IMR-90 (cell line): ENCODE measurements at regions not wholly inside any gene's neighbourhood (a gene's known extent, or its start where the extent isn't known, plus 50 kb on each side); places are given as distances from the start of the nearest gene placed in this dataset.

Experiments
- ATAC-seq: fragments of 200-7000 bp; cut with Tn5 transposase; 2 replicates; pipeline ENCODE4 v1.9.1; 2020; ENCODE audit warnings: low read depth, mild to moderate bottlenecking, moderate library complexity
- BruUV-seq: library from RNA; stranded (reverse); fragments of 400-500 nt; replicated peaks from 2 replicates; lab custom pipeline; 2021; lab: Mats Ljungman, UMichigan
- CTCF ChIA-PET: fragments of 300-600 bp; formaldehyde crosslinking; extraction: SDS; loops from one replicate; lab custom pipeline; 2021; ENCODE audit warnings: antibody characterized with exemption; lab: Yijun Ruan, JAX
- POLR2A ChIA-PET: fragments of 300-600 bp; sonication (Branson Sonifier 250); formaldehyde crosslinking; loops from one replicate; lab custom pipeline; 2022; ENCODE audit warnings: antibody characterized with exemption; ENCODE audit not compliant: unreplicated experiment; lab: Charles Lee
- DNase-seq: peaks from one replicate; pipeline ENCODE4 v3.0.0; 2013
- H2AFZ ChIP-seq: replicated peaks from 2 replicates; pipeline ENCODE3; 2013; ENCODE audit warnings: low read length, mild to moderate bottlenecking; ENCODE audit not compliant: poor library complexity
- H2AK5ac ChIP-seq: 2 replicates; pipeline ENCODE4 v1.6.1; 2013; ENCODE audit warnings: low read depth, low read length, inconsistent platforms
- H2AK9ac ChIP-seq: replicated peaks from 2 replicates; pipeline ENCODE3; 2013; ENCODE audit warnings: mild to moderate bottlenecking, low read depth, low read length, moderate library complexity; ENCODE audit not compliant: poor library complexity
- H2BK120ac ChIP-seq: 2 replicates; pipeline ENCODE4 v1.6.1; 2013; ENCODE audit warnings: low read depth, low read length, inconsistent platforms
- H2BK15ac ChIP-seq: 3 replicates; pipeline ENCODE4 v1.6.1; 2013; ENCODE audit warnings: low read depth, low read length, inconsistent platforms
- H2BK20ac ChIP-seq: 2 replicates; pipeline ENCODE4 v1.6.1; 2013; ENCODE audit warnings: low read depth, mild to moderate bottlenecking, inconsistent platforms, low read length, moderate library complexity
- H2BK5ac ChIP-seq: 2 replicates; pipeline ENCODE4 v1.6.1; 2013; ENCODE audit warnings: mild to moderate bottlenecking, low read depth, low read length, inconsistent platforms; ENCODE audit not compliant: poor library complexity, severe bottlenecking
- H3K14ac ChIP-seq: replicated peaks from 2 replicates; pipeline ENCODE4 v1.6.1; 2013; ENCODE audit warnings: low read depth, low read length, inconsistent platforms
- H3K18ac ChIP-seq: 2 replicates; pipeline ENCODE4 v1.6.1; 2013; ENCODE audit warnings: low read depth, low read length, control low read depth
- H3K23ac ChIP-seq: 2 replicates; pipeline ENCODE4 v1.6.1; 2013; ENCODE audit warnings: low read depth, low read length, inconsistent platforms
- H3K27ac ChIP-seq: 2 replicates; pipeline ENCODE4 v1.5.1; 2013; ENCODE audit warnings: mild to moderate bottlenecking, control low read depth, low read length; ENCODE audit not compliant: insufficient read depth
- H3K27me3 ChIP-seq: 2 replicates; pipeline ENCODE4 v1.6.1; 2013; ENCODE audit warnings: low read length; ENCODE audit not compliant: control insufficient read depth, insufficient read depth
- H3K36me3 ChIP-seq: 2 replicates; pipeline ENCODE4 v1.6.1; 2013; ENCODE audit warnings: low read length, mixed read lengths; ENCODE audit not compliant: control insufficient read depth, insufficient read depth
- H3K4ac ChIP-seq: 2 replicates; pipeline ENCODE4 v1.6.1; 2013; ENCODE audit warnings: low read depth, low read length, inconsistent platforms
- H3K4me1 ChIP-seq: 2 replicates; pipeline ENCODE4 v1.6.1; 2013; ENCODE audit warnings: low read length, mixed read lengths; ENCODE audit not compliant: control insufficient read depth, insufficient read depth
- H3K4me2 ChIP-seq: 2 replicates; pipeline ENCODE4 v1.6.1; 2013; ENCODE audit warnings: low read depth, mild to moderate bottlenecking, control low read depth, low read length, moderate library complexity
- H3K4me3 ChIP-seq: 2 replicates; pipeline ENCODE4 v1.5.1; 2013; ENCODE audit warnings: low read depth, mild to moderate bottlenecking, control low read depth, low read length, moderate library complexity; ENCODE audit not compliant: insufficient read depth
- H3K56ac ChIP-seq: 2 replicates; pipeline ENCODE4 v1.6.1; 2013; ENCODE audit warnings: low read length, inconsistent platforms; ENCODE audit not compliant: insufficient read depth; ENCODE audit errors: extremely low read depth
- H3K79me1 ChIP-seq, 2 experiments: 2 replicates each; pipeline ENCODE4 v1.6.1; 2013; ENCODE audit warnings: low read length in 2 of 2, inconsistent platforms in 1 of 2, low read depth in 1 of 2
- H3K9ac ChIP-seq: 2 replicates; pipeline ENCODE4 v1.6.1; 2013; ENCODE audit warnings: low read depth, low read length, control low read depth
- H3K9me1 ChIP-seq: 2 replicates; pipeline ENCODE4 v1.6.1; 2013; ENCODE audit warnings: low read length, inconsistent platforms; ENCODE audit not compliant: insufficient read depth
- H3K9me3 ChIP-seq: 2 replicates; pipeline ENCODE4 v1.6.1; 2013; ENCODE audit warnings: low read length; ENCODE audit not compliant: control insufficient read depth, insufficient read depth
- H4K20me1 ChIP-seq: 2 replicates; pipeline ENCODE4 v1.6.1; 2013; ENCODE audit warnings: low read length, inconsistent platforms; ENCODE audit not compliant: insufficient read depth
- H4K5ac ChIP-seq: 2 replicates; pipeline ENCODE4 v1.6.1; 2013; ENCODE audit warnings: mild to moderate bottlenecking, low read depth, low read length, control low read depth
- H4K8ac ChIP-seq, 2 experiments: 2 replicates each; pipeline ENCODE4 v1.6.1; 2013; ENCODE audit warnings: low read depth in 2 of 2, low read length in 2 of 2, control low read depth in 1 of 2, inconsistent platforms in 1 of 2
- H4K91ac ChIP-seq: 2 replicates; pipeline ENCODE4 v1.6.1; 2013; ENCODE audit warnings: low read depth, low read length, inconsistent platforms; ENCODE audit not compliant: insufficient read depth
- CTCF ChIP-seq: conservative IDR thresholded peaks from 2 replicates; pipeline ENCODE4 v1.5.1; 2012; ENCODE audit warnings: mild to moderate bottlenecking, low read depth, low read length, improper control_type of control experiment
- ELK1 ChIP-seq: fragments of 150-350 bp; IDR thresholded peaks from 2 replicates; pipeline ENCODE4 v1.6.1; 2016; ENCODE audit warnings: low read depth, mild to moderate bottlenecking, low read length, moderate library complexity, borderline replicate concordance
- MAZ ChIP-seq: IDR thresholded peaks from 2 replicates; pipeline ENCODE4 v1.6.1; 2012; ENCODE audit warnings: low read depth, mild to moderate bottlenecking, low read length, improper control_type of control experiment, moderate library complexity, borderline replicate concordance
- RAD21 ChIP-seq: IDR thresholded peaks from 2 replicates; pipeline ENCODE4 v1.6.1; 2012; ENCODE audit warnings: low read length, improper control_type of control experiment
- RCOR1 ChIP-seq: IDR thresholded peaks from 2 replicates; pipeline ENCODE4 v1.6.1; 2012; ENCODE audit warnings: mild to moderate bottlenecking, low read length, improper control_type of control experiment; ENCODE audit not compliant: insufficient replicate concordance
- RFX5 ChIP-seq: IDR thresholded peaks from 2 replicates; pipeline ENCODE4 v1.8.0; 2012; ENCODE audit warnings: low read depth, mild to moderate bottlenecking, low read length, moderate library complexity
- WGBS, 2 experiments: methylation state at CpG; one replicate each; pipeline versions ENCODE4 v1.1.5 to v1.1.7; 2013; ENCODE audit warnings: missing lambda C conversion rate in 2 of 2; ENCODE audit not compliant: insufficient read length in 1 of 2; ENCODE audit errors: extremely low coverage in 2 of 2; 5-methylcytosine and 5-hydroxymethylcytosine counted together
- dilution Hi-C: fragments of 300-500 bp; cut with HindIII; formaldehyde crosslinking; loops from one replicate; pipeline ENCODE4 v1.14.3; 2018; ENCODE audit warnings: low sequenced_read_pairs; ENCODE audit not compliant: unreplicated experiment
- in situ Hi-C: fragments of 300-500 bp; cut with MboI; formaldehyde crosslinking; loops from 3 replicates; pipeline ENCODE4 v1.14.3; 2019; ENCODE audit warnings: low sequenced_read_pairs, inconsistent platforms, mixed read lengths
- intact Hi-C: fragments of 100-400 bp; cut with micrococcal nuclease; formaldehyde crosslinking; loops from 2 replicates; pipeline ENCODE4 v1.10.0; 2022

- Histone ChIP-seq H2AK9ac (no peak overlapping the region), H3K4ac (no peak overlapping the region), H3K4me3 (no peak overlapping the region), H4K91ac (no peak overlapping the region), H4K5ac (no peak overlapping the region), H2BK15ac (no peak overlapping the region), H3K27me3 (no peaks in the 10 kb centered on the region), H2BK20ac (no peak overlapping the region), H3K18ac (no peak overlapping the region), H4K8ac (no peak overlapping the region), H3K14ac (no peak overlapping the region), H3K36me3 (no peaks in the 10 kb centered on the region), H3K9ac (no peak overlapping the region), H3K4me1 (no peaks in the 10 kb centered on the region), H3K9me3 (peaks cover 15% of the 10 kb centered on the region), H2BK120ac (no peak overlapping the region), H3K9me1 (no peaks in the 10 kb centered on the region), H4K20me1 (no peaks in the 10 kb centered on the region), H2AK5ac (no peak overlapping the region), H3K23ac (no peak overlapping the region), H2AFZ (no peak overlapping the region), H2BK5ac (no peak overlapping the region), H3K56ac (no peak overlapping the region), H3K27ac (no peak overlapping the region), H3K4me2 (no peak overlapping the region), H3K79me1 (no peaks in the 10 kb centered on the region)
- no peak for ATAC-seq
- WGBS, 2 experiments: no CpG with 5 or more reads among the region's 3 CpGs
- intact Hi-C loops (no loop called here), dilution Hi-C loops (no loop called here), in situ Hi-C loops (no loop called here)
- no peak for DNase-seq
- ChIA-PET CTCF (no interaction called here), POLR2A (no interaction called here)
- BruUV-seq: no TSS peak
- no peak for TF ChIP-seq ELK1
- TF ChIP-seq RCOR1: no peak
- TF ChIP-seq RAD21: no peak
- no peak for TF ChIP-seq CTCF
- TF ChIP-seq RFX5: no peak
- no peak for TF ChIP-seq MAZ
These were observed 392.3 kb downstream of the CENPC start for GRCh38 chr4:67152976-67153375.
